ENCODE measurements at regions not wholly inside any gene's neighbourhood (a gene's known extent, or its start where the extent isn't known, plus 50 kb on each side); places are given as distances from the start of the nearest gene placed in this dataset.

GRCh38 chr21:23706431-23706830 lies 1900.8 kb downstream of the MRPL39 start:
- H3K27me3 Mint-ChIP-seq = no peaks in the 10 kb centered on the region
- no peak for ATAC-seq

GRCh38 chr21:23699402-23699801 lies 1907.9 kb downstream of the MRPL39 start:
- H3K4me3 Mint-ChIP-seq = no peak overlapping the region
- H3K36me3 Mint-ChIP-seq = peaks cover 6% of the 10 kb centered on the region
- H3K9me3 Mint-ChIP-seq = peaks cover 13% of the 10 kb centered on the region
- no peak for ATAC-seq
- no peaks in the 10 kb centered on the region for H3K4me1 Mint-ChIP-seq (ENCODE audit: low read depth in 2 of 2)
- DNase-seq (ENCODE audit: low spot score) = no peak
- no peak overlapping the region for H3K27ac Mint-ChIP-seq
- no peaks in the 10 kb centered on the region for H3K27me3 Mint-ChIP-seq

More at GRCh38 chr21:23706431-23706830, 1900.8 kb downstream of the MRPL39 start:
- no peak overlapping the region for H3K4me3 Mint-ChIP-seq
- no peak overlapping the region for H3K27ac Mint-ChIP-seq
- no peaks in the 10 kb centered on the region for H3K4me1 Mint-ChIP-seq (ENCODE audit: low read depth in 2 of 2)
- H3K36me3 Mint-ChIP-seq = no peaks in the 10 kb centered on the region
- DNase-seq (ENCODE audit: low spot score) = no peak
- H3K9me3 Mint-ChIP-seq = peaks cover 7% of the 10 kb centered on the region

GRCh38 chr21:23698619-23699018 lies 1908.7 kb downstream of the MRPL39 start:
- no peaks in the 10 kb centered on the region for H3K4me1 Mint-ChIP-seq (ENCODE audit: low read depth in 2 of 2)
- H3K27ac Mint-ChIP-seq = no peak overlapping the region
- DNase-seq (ENCODE audit: low spot score) (no peak), ATAC-seq (no peak)
- no peaks in the 10 kb centered on the region for H3K27me3 Mint-ChIP-seq
- H3K9me3 Mint-ChIP-seq = peaks cover 13% of the 10 kb centered on the region
- H3K36me3 Mint-ChIP-seq = peaks cover 6% of the 10 kb centered on the region
- H3K4me3 Mint-ChIP-seq = no peak overlapping the region

- no peak for ATAC-seq
- Mint-ChIP-seq H3K36me3 (peaks cover 6% of the 10 kb centered on the region), H3K27me3 (no peaks in the 10 kb centered on the region), H3K27ac (no peak overlapping the region), H3K4me1 (ENCODE audit: low read depth in 2 of 2) (no peaks in the 10 kb centered on the region), H3K4me3 (no peak overlapping the region), H3K9me3 (peaks cover 6% of the 10 kb centered on the region)
- DNase-seq (ENCODE audit: low spot score) = no peak
Measured at GRCh38 chr21:23695443-23695842, 1911.8 kb downstream of the MRPL39 start.

- Mint-ChIP-seq H3K4me1 (ENCODE audit: low read depth in 2 of 2) (no peaks in the 10 kb centered on the region), H3K27me3 (no peaks in the 10 kb centered on the region), H3K4me3 (no peak overlapping the region), H3K27ac (no peak overlapping the region), H3K9me3 (peaks cover 7% of the 10 kb centered on the region), H3K36me3 (peaks cover 2% of the 10 kb centered on the region)
- ATAC-seq (no peak), DNase-seq (ENCODE audit: low spot score) (no peak)
Measured at GRCh38 chr21:23694390-23694789, 1912.9 kb downstream of the MRPL39 start.

- no peaks in the 10 kb centered on the region for H3K4me1 Mint-ChIP-seq (ENCODE audit: low read depth in 2 of 2)
- ATAC-seq (no peak), DNase-seq (ENCODE audit: low spot score) (no peak)
- no peaks in the 10 kb centered on the region for H3K36me3 Mint-ChIP-seq
- H3K27me3 Mint-ChIP-seq = no peaks in the 10 kb centered on the region
- peaks cover 10% of the 10 kb centered on the region for H3K9me3 Mint-ChIP-seq
- no peak overlapping the region for H3K27ac Mint-ChIP-seq
- H3K4me3 Mint-ChIP-seq = no peak overlapping the region
Measured at GRCh38 chr21:23690316-23690715, 1917.0 kb downstream of the MRPL39 start.

GRCh38 chr21:23686737-23687523 lies 1920.4 kb downstream of the MRPL39 start:
- no peak overlapping the region for H3K4me3 Mint-ChIP-seq
- H3K4me1 Mint-ChIP-seq (ENCODE audit: low read depth in 2 of 2) = no peaks in the 10 kb centered on the region
- no peak overlapping the region for H3K27ac Mint-ChIP-seq
- no peaks in the 10 kb centered on the region for H3K36me3 Mint-ChIP-seq
- no peak for ATAC-seq
- no peaks in the 10 kb centered on the region for H3K27me3 Mint-ChIP-seq
- peaks cover 11% of the 10 kb centered on the region for H3K9me3 Mint-ChIP-seq
- DNase-seq (ENCODE audit: low spot score) = no peak

GRCh38 chr21:23684431-23684830 lies 1922.8 kb downstream of the MRPL39 start:
- no peak for ATAC-seq
- H3K36me3 Mint-ChIP-seq = no peaks in the 10 kb centered on the region
- H3K4me3 Mint-ChIP-seq = no peak overlapping the region
- DNase-seq (ENCODE audit: low spot score) = no peak
- H3K27ac Mint-ChIP-seq = no peak overlapping the region
- no peaks in the 10 kb centered on the region for H3K4me1 Mint-ChIP-seq (ENCODE audit: low read depth in 2 of 2)
- H3K9me3 Mint-ChIP-seq = peaks cover 8% of the 10 kb centered on the region
- no peaks in the 10 kb centered on the region for H3K27me3 Mint-ChIP-seq

- no peaks in the 10 kb centered on the region for H3K36me3 Mint-ChIP-seq
- H3K27me3 Mint-ChIP-seq = no peaks in the 10 kb centered on the region
- DNase-seq (ENCODE audit: low spot score) (no peak), ATAC-seq (no peak)
- H3K4me3 Mint-ChIP-seq = no peak overlapping the region
- H3K9me3 Mint-ChIP-seq = peaks cover 10% of the 10 kb centered on the region
- no peaks in the 10 kb centered on the region for H3K4me1 Mint-ChIP-seq (ENCODE audit: low read depth in 2 of 2)
- no peak overlapping the region for H3K27ac Mint-ChIP-seq
Measured at GRCh38 chr21:23664193-23664694, 1943.0 kb downstream of the MRPL39 start.

- Mint-ChIP-seq H3K4me1 (ENCODE audit: low read depth in 2 of 2) (no peaks in the 10 kb centered on the region), H3K27ac (no peak overlapping the region), H3K9me3 (peaks cover 15% of the 10 kb centered on the region), H3K27me3 (no peaks in the 10 kb centered on the region), H3K4me3 (no peak overlapping the region), H3K36me3 (no peaks in the 10 kb centered on the region)
- DNase-seq (ENCODE audit: low spot score) (no peak), ATAC-seq (no peak)
Measured at GRCh38 chr21:23660560-23660959, 1946.7 kb downstream of the MRPL39 start.

GRCh38 chr21:23644768-23645167 lies 1962.5 kb downstream of the MRPL39 start:
- H3K4me3 Mint-ChIP-seq = no peak overlapping the region
- no peak for DNase-seq (ENCODE audit: low spot score)
- H3K27me3 Mint-ChIP-seq = no peaks in the 10 kb centered on the region
- no peaks in the 10 kb centered on the region for H3K4me1 Mint-ChIP-seq (ENCODE audit: low read depth in 2 of 2)
- peaks cover 6% of the 10 kb centered on the region for H3K36me3 Mint-ChIP-seq
- H3K27ac Mint-ChIP-seq = no peak overlapping the region
- ATAC-seq = no peak
- H3K9me3 Mint-ChIP-seq = peaks cover 11% of the 10 kb centered on the region

- ATAC-seq (no peak), DNase-seq (ENCODE audit: low spot score) (no peak)
- Mint-ChIP-seq H3K9me3 (peaks cover 4% of the 10 kb centered on the region), H3K4me1 (ENCODE audit: low read depth in 2 of 2) (no peaks in the 10 kb centered on the region), H3K4me3 (no peak overlapping the region), H3K27ac (no peak overlapping the region), H3K36me3 (peaks cover 9% of the 10 kb centered on the region), H3K27me3 (no peaks in the 10 kb centered on the region)
Measured at GRCh38 chr21:23639721-23640120, 1967.6 kb downstream of the MRPL39 start.

- no peak for ATAC-seq
- Mint-ChIP-seq H3K27ac (no peak overlapping the region), H3K36me3 (peaks cover 4% of the 10 kb centered on the region), H3K4me1 (ENCODE audit: low read depth in 2 of 2) (no peaks in the 10 kb centered on the region), H3K27me3 (no peaks in the 10 kb centered on the region), H3K4me3 (no peak overlapping the region), H3K9me3 (peaks cover 4% of the 10 kb centered on the region)
- no peak for DNase-seq (ENCODE audit: low spot score)
Measured at GRCh38 chr21:23638131-23638695, 1969.1 kb downstream of the MRPL39 start.

GRCh38 chr21:23633447-23633940 lies 1973.8 kb downstream of the MRPL39 start:
- no peaks in the 10 kb centered on the region for H3K36me3 Mint-ChIP-seq

More at GRCh38 chr21:23633447-23633940, 1973.8 kb downstream of the MRPL39 start:
- no peaks in the 10 kb centered on the region for H3K4me1 Mint-ChIP-seq (ENCODE audit: low read depth in 2 of 2)
- H3K9me3 Mint-ChIP-seq = peaks cover under 1% of the 10 kb centered on the region
- H3K4me3 Mint-ChIP-seq = no peak overlapping the region
- no peak overlapping the region for H3K27ac Mint-ChIP-seq
- DNase-seq (ENCODE audit: low spot score) = no peak
- no peaks in the 10 kb centered on the region for H3K27me3 Mint-ChIP-seq
- ATAC-seq = no peak
